K562 (cell line): ENCODE measurements at regions not wholly inside any gene's neighbourhood (a gene's known extent, or its start where the extent isn't known, plus 50 kb on each side); places are given as distances from the start of the nearest gene placed in this dataset.

Experiments
- ATAC-seq: fragments of 200-7000 bp; cut with Tn5 transposase; 3 replicates; pipeline ENCODE4 v1.9.1; 2020; ENCODE audit warnings: moderate library complexity
- BruUV-seq: library from RNA; stranded (reverse); fragments of 400-500 nt; replicated peaks from 2 replicates; lab custom pipeline; 2021; lab: Mats Ljungman, UMichigan
- CTCF ChIA-PET: fragments of 300-600 bp; formaldehyde crosslinking; extraction: SDS; loops from one replicate; lab custom pipeline; 2021; ENCODE audit warnings: low intra/inter-chr PET ratio; lab: Yijun Ruan, JAX
- POLR2A ChIA-PET: fragments of 300-600, 350-650 bp; sonication (Branson Sonifier 250); formaldehyde crosslinking; extraction: SDS; loops from one replicate; lab custom pipeline; 2021; ENCODE audit warnings: antibody characterized with exemption, inconsistent platforms; lab: Yijun Ruan, JAX
- DNase-seq, 4 experiments: peaks; one replicate each; pipeline versions ENCODE4 v3.0.0 to v3.0.0-alpha.2; 2011 to 2018; ENCODE audit warnings: low spot score in 3 of 4, mixed read lengths in 3 of 4; ENCODE audit errors: extremely low read depth in 1 of 4
- FAIRE-seq: peaks from 2 replicates; lab custom pipeline; 2011; peaks lifted over from hg19 to GRCh38; lab: Jason Lieb, UNC
- H2AFZ ChIP-seq: 2 replicates; pipeline ENCODE4 v1.6.0; 2011; ENCODE audit warnings: low read depth, low read length, control low read depth, inconsistent platforms
- H3K27ac ChIP-seq: fragments of 200-600 bp; 3 replicates; pipeline ENCODE4 v1.8.0; 2011; ENCODE audit warnings: low read depth, mild to moderate bottlenecking, control low read depth, inconsistent platforms, low read length, moderate library complexity, mixed read lengths; ENCODE audit errors: extremely low read depth
- H3K27me3 ChIP-seq, 2 experiments: fragments of 300-600 bp in 1 of 2; 2 replicates in 1 of 2; 3 replicates in 1 of 2; pipeline versions ENCODE4 v1.6.0 to v1.8.0; 2011; ENCODE audit warnings: inconsistent platforms in 2 of 2, low read length in 2 of 2, mild to moderate bottlenecking in 1 of 2, mixed read lengths in 1 of 2, moderate library complexity in 1 of 2; ENCODE audit not compliant: control insufficient read depth in 2 of 2, insufficient read depth in 2 of 2
- H3K36me3 ChIP-seq: fragments of 300-600 bp; 3 replicates; pipeline ENCODE4 v1.8.0; 2011; ENCODE audit warnings: mild to moderate bottlenecking, low read length, inconsistent platforms; ENCODE audit not compliant: control insufficient read depth, insufficient read depth
- H3K4me1 ChIP-seq, 2 experiments: fragments of 200-600 bp in 1 of 2; replicated peaks in 1 of 2; 2 replicates in 1 of 2; 3 replicates in 1 of 2; pipeline versions ENCODE4 v1.5.1 to v1.8.0; 2011; ENCODE audit warnings: inconsistent platforms in 2 of 2, low read length in 2 of 2, mild to moderate bottlenecking in 1 of 2, mixed read lengths in 1 of 2, moderate library complexity in 1 of 2; ENCODE audit not compliant: control insufficient read depth in 2 of 2, insufficient read depth in 2 of 2
- H3K4me2 ChIP-seq: 2 replicates; pipeline ENCODE4 v1.6.1; 2011; ENCODE audit warnings: low read length, control low read depth, inconsistent platforms, mixed read lengths; ENCODE audit not compliant: insufficient read depth
- H3K4me3 ChIP-seq: fragments of 200-600 bp; sonication (generic), shearing (Covaris generic); 2 replicates; pipeline ENCODE4 v1.5.1; 2016; ENCODE audit warnings: control low read depth, inconsistent platforms
- H3K79me2 ChIP-seq: fragments of 200-600 bp; 3 replicates; pipeline ENCODE4 v1.8.0; 2011; ENCODE audit warnings: low read length, inconsistent platforms; ENCODE audit not compliant: control insufficient read depth, insufficient read depth
- H3K9ac ChIP-seq, 2 experiments: 2 replicates each; pipeline versions ENCODE4 v1.6.0 to v1.6.1; 2011; ENCODE audit warnings: low read depth in 2 of 2, low read length in 2 of 2, control low read depth in 1 of 2, inconsistent platforms in 1 of 2, mild to moderate bottlenecking in 1 of 2, mixed read lengths in 1 of 2; ENCODE audit not compliant: insufficient read depth in 1 of 2
- H3K9me1 ChIP-seq: one replicate; pipeline ENCODE4 v1.6.0; 2011; ENCODE audit warnings: inconsistent platforms, mild to moderate bottlenecking, low read length, moderate library complexity; ENCODE audit not compliant: control insufficient read depth, insufficient read depth
- H3K9me3 ChIP-seq: replicated peaks from 2 replicates; pipeline ENCODE4 v1.5.1; 2011; ENCODE audit warnings: low read depth, low read length, inconsistent platforms; ENCODE audit not compliant: control insufficient read depth, insufficient read depth
- H4K20me1 ChIP-seq: replicated peaks from 2 replicates; pipeline ENCODE4 v1.6.1; 2011; ENCODE audit warnings: low read length, inconsistent platforms, mixed read lengths; ENCODE audit not compliant: control insufficient read depth, insufficient read depth
- ASH1L ChIP-seq: fragments of 450-650 bp; IDR thresholded peaks from 2 replicates; pipeline ENCODE4 v1.6.1; 2018; ENCODE audit warnings: borderline replicate concordance, mild to moderate bottlenecking, low read depth; ENCODE audit not compliant: partially characterized antibody
- BHLHE40 ChIP-seq: IDR thresholded peaks from 2 replicates; pipeline ENCODE4 v1.6.1; 2011; ENCODE audit warnings: low read length, improper control_type of control experiment
- EGR1 ChIP-seq: fragments of 450-650 bp; conservative IDR thresholded peaks from 2 replicates; pipeline ENCODE4 v1.6.1; 2017; ENCODE audit warnings: mild to moderate bottlenecking
- HDAC1 ChIP-seq, 2 experiments: fragments of 450-650 bp; IDR thresholded peaks; 2 replicates each; pipeline ENCODE4 v1.6.1; 2016 to 2017; ENCODE audit warnings: inconsistent platforms in 1 of 2, mild to moderate bottlenecking in 1 of 2, moderate library complexity in 1 of 2
- KAT7 ChIP-seq: sonication (generic); formaldehyde crosslinking; IDR thresholded peaks from 2 replicates; pipeline ENCODE4 v1.8.0; 2022; ENCODE audit warnings: missing genetic modification reagents, mild to moderate bottlenecking, borderline replicate concordance
- MAZ ChIP-seq, 2 experiments: fragments of 450-650 bp in 1 of 2; sonication (generic) in 1 of 2; formaldehyde crosslinking; IDR thresholded peaks in 1 of 2; conservative IDR thresholded peaks in 1 of 2; 2 replicates each; pipeline versions ENCODE4 v1.4.0 to v1.5.0; 2020; ENCODE audit warnings: mild to moderate bottlenecking in 1 of 2, missing genetic modification reagents in 1 of 2
- NCOA1 ChIP-seq: fragments of 450-650 bp; IDR thresholded peaks from 2 replicates; pipeline ENCODE4 v1.6.1; 2016; ENCODE audit warnings: low read depth
- NCOA6 ChIP-seq: fragments of 450-650 bp; IDR thresholded peaks from 2 replicates; pipeline ENCODE4 v1.6.1; 2017; ENCODE audit warnings: mild to moderate bottlenecking
- RFX1 ChIP-seq: fragments of 450-650 bp; IDR thresholded peaks from 2 replicates; pipeline ENCODE4 v1.6.1; 2016; ENCODE audit warnings: mild to moderate bottlenecking, moderate library complexity
- SREBF2 ChIP-seq: sonication (generic); formaldehyde crosslinking; IDR thresholded peaks from 2 replicates; pipeline ENCODE4 v1.4.0; 2020; ENCODE audit warnings: mild to moderate bottlenecking, missing genetic modification reagents
- SRSF1 ChIP-seq: fragments of 200-400 bp; formaldehyde crosslinking; IDR thresholded peaks from 2 replicates; pipeline ENCODE4 v1.6.1; 2017; ENCODE audit warnings: mild to moderate bottlenecking, low read depth, low read length, moderate library complexity
- STAG1 ChIP-seq: sonication (generic); formaldehyde crosslinking; IDR thresholded peaks from 2 replicates; pipeline ENCODE4 v1.5.0; 2020; ENCODE audit warnings: missing genetic modification reagents, borderline replicate concordance
- TCF3 ChIP-seq: sonication (generic); formaldehyde crosslinking; IDR thresholded peaks from 2 replicates; pipeline ENCODE4 v1.4.0; 2020; ENCODE audit warnings: mild to moderate bottlenecking, missing genetic modification reagents
- TEAD4 ChIP-seq, 2 experiments: sonication (generic) in 1 of 2; formaldehyde crosslinking in 1 of 2; IDR thresholded peaks; 2 replicates each; pipeline versions ENCODE4 v1.6.1 to v1.8.0; 2012 to 2022; ENCODE audit warnings: borderline replicate concordance in 1 of 2, inconsistent platforms in 1 of 2, low read length in 1 of 2, mild to moderate bottlenecking in 1 of 2, missing genetic modification reagents in 1 of 2
- XRCC3 ChIP-seq: fragments of 450-650 bp; IDR thresholded peaks from 2 replicates; pipeline ENCODE4 v1.6.1; 2017; ENCODE audit warnings: mild to moderate bottlenecking, moderate library complexity
- ZEB2 ChIP-seq: fragments of 450-650 bp; IDR thresholded peaks from 2 replicates; pipeline ENCODE4 v1.6.1; 2016
- ZNF184 ChIP-seq: sonication (generic); formaldehyde crosslinking; IDR thresholded peaks from 2 replicates; pipeline ENCODE4 v1.5.0; 2020; ENCODE audit warnings: missing genetic modification reagents
- ZNF583 ChIP-seq: fragments of 250-450 bp; sonication (Bioruptor Pico); IDR thresholded peaks from 2 replicates; pipeline ENCODE4 v1.4.0; 2020
- WGBS: fragments of 100-300 bp; shearing (Covaris generic); methylation state at CpG from one replicate; pipeline ENCODE4 v1.1.6; 2016; ENCODE audit warnings: low coverage, mixed read lengths; ENCODE audit not compliant: insufficient coverage; ENCODE audit errors: missing lambda C conversion rate; 5-methylcytosine and 5-hydroxymethylcytosine counted together
- in situ Hi-C: fragments of 300-500 bp; cut with MboI; formaldehyde crosslinking; loops from 4 replicates; pipeline ENCODE4 v1.15.0; 2018; ENCODE audit warnings: inconsistent platforms, mixed read lengths
- intact Hi-C: fragments of 100-400 bp; cut with micrococcal nuclease; formaldehyde crosslinking; loops from 2 replicates; pipeline ENCODE4 v1.14.2; 2022
- TF ChIP-seq, protein P1 (sequence below): fragments of 250-450 bp; sonication (Bioruptor Pico); IDR thresholded peaks from 2 replicates; pipeline ENCODE4 v1.4.0; 2020; ENCODE audit warnings: mild to moderate bottlenecking, moderate library complexity, borderline replicate concordance
- TF ChIP-seq, protein P2 (sequence below): fragments of 450-650 bp; IDR thresholded peaks from 2 replicates; pipeline ENCODE4 v1.6.1; 2016; ENCODE audit warnings: borderline replicate concordance

DNA sequence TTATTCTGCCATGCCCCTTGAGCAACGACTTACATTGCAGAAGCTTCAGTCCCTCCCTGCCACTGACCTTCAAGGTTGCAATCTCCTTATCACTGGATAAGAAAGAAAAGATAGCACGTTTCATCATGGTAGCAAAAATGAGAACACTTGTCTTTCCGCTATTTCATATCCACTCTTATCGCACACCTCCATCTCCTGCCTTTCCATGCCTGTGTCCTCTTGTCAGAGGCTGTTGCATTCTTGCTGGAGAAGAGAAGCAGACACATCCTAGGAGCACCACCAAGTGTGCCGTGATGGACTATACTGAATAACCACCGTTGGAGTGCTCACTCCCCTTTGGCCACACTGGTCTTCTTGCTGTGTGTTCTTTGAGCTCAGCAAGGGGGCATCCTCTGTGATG is 230.6 kb upstream of the IRX3 start:
- H3K79me2 ChIP-seq: no peaks in the 10 kb centered on the region
- H4K20me1 ChIP-seq: no peaks in the 10 kb centered on the region
- no peak for DNase-seq
- no peaks in the 10 kb centered on the region for H3K36me3 ChIP-seq
- no peaks in the 10 kb centered on the region for H3K9me3 ChIP-seq
- no peak for FAIRE-seq
- H3K4me2 ChIP-seq: no peak overlapping the region
- in situ Hi-C loops: no loop called here
- CTCF ChIA-PET: no interaction called here
- no peaks in the 10 kb centered on the region for H3K9me1 ChIP-seq
- no peaks in the 10 kb centered on the region for H3K4me1 ChIP-seq
- no TSS peak for BruUV-seq
- TF ChIP-seq ZEB2: no peak
- TF ChIP-seq ZNF184 (CRISPR knock-in tag): no peak
- TF ChIP-seq EGR1: no peak
- no peak for TF ChIP-seq SREBF2 (CRISPR knock-in tag)
- no peak for TF ChIP-seq BHLHE40
- no peak for TF ChIP-seq KAT7 (CRISPR knock-in tag)
- TF ChIP-seq TEAD4 (IDR thresholded peaks at IDR 0.05; ENCODE audit: low read length): no peak
- no peak for TF ChIP-seq TEAD4 (CRISPR knock-in tag; IDR thresholded peaks at IDR 0.05; ENCODE audit: borderline replicate concordance)
- TF ChIP-seq RFX1: no peak
- TF ChIP-seq, protein P1, sequence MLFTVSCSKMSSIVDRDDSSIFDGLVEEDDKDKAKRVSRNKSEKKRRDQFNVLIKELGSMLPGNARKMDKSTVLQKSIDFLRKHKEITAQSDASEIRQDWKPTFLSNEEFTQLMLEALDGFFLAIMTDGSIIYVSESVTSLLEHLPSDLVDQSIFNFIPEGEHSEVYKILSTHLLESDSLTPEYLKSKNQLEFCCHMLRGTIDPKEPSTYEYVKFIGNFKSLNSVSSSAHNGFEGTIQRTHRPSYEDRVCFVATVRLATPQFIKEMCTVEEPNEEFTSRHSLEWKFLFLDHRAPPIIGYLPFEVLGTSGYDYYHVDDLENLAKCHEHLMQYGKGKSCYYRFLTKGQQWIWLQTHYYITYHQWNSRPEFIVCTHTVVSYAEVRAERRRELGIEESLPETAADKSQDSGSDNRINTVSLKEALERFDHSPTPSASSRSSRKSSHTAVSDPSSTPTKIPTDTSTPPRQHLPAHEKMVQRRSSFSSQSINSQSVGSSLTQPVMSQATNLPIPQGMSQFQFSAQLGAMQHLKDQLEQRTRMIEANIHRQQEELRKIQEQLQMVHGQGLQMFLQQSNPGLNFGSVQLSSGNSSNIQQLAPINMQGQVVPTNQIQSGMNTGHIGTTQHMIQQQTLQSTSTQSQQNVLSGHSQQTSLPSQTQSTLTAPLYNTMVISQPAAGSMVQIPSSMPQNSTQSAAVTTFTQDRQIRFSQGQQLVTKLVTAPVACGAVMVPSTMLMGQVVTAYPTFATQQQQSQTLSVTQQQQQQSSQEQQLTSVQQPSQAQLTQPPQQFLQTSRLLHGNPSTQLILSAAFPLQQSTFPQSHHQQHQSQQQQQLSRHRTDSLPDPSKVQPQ (CRISPR knock-in tag): no peak
- no peak for TF ChIP-seq NCOA6
- no peak for TF ChIP-seq MAZ (CRISPR knock-in tag; conservative IDR thresholded peaks at IDR 0.05 in 1 of 2, IDR thresholded peaks at IDR 0.05 in 1 of 2)
- TF ChIP-seq TCF3 (CRISPR knock-in tag): no peak
- TF ChIP-seq ASH1L: no peak
- TF ChIP-seq NCOA1: no peak
- TF ChIP-seq ZNF583 (CRISPR knock-in tag): no peak
- no peak for TF ChIP-seq SRSF1
- no peak for TF ChIP-seq XRCC3
- no peak for TF ChIP-seq STAG1 (CRISPR knock-in tag)
- TF ChIP-seq, protein P2, sequence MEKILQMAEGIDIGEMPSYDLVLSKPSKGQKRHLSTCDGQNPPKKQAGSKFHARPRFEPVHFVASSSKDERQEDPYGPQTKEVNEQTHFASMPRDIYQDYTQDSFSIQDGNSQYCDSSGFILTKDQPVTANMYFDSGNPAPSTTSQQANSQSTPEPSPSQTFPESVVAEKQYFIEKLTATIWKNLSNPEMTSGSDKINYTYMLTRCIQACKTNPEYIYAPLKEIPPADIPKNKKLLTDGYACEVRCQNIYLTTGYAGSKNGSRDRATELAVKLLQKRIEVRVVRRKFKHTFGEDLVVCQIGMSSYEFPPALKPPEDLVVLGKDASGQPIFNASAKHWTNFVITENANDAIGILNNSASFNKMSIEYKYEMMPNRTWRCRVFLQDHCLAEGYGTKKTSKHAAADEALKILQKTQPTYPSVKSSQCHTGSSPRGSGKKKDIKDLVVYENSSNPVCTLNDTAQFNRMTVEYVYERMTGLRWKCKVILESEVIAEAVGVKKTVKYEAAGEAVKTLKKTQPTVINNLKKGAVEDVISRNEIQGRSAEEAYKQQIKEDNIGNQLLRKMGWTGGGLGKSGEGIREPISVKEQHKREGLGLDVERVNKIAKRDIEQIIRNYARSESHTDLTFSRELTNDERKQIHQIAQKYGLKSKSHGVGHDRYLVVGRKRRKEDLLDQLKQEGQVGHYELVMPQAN: no peak
- TF ChIP-seq HDAC1 (IDR thresholded peaks at IDR 0.05): no peak
- ATAC-seq: no peak
- no peak overlapping the region for H3K4me3 ChIP-seq
- no peak overlapping the region for H3K27ac ChIP-seq
- 2% methylated on average over 6 of the region's 6 CpGs for WGBS
- H3K9ac ChIP-seq: no peak overlapping the region
- POLR2A ChIA-PET: no interaction called here
- no peak overlapping the region for H2AFZ ChIP-seq
- peaks cover 11% of the 10 kb centered on the region in 2 experiments; a peak in 3 of 5 replicates for H3K27me3 ChIP-seq
- intact Hi-C loops: no loop called here
